Endothelial cell of umbilical vein (primary cell): ENCODE measurements at regions not wholly inside any gene's neighbourhood (a gene's known extent, or its start where the extent isn't known, plus 50 kb on each side); places are given as distances from the start of the nearest gene placed in this dataset.

Source experiments
- BruUV-seq: library from RNA; stranded (reverse); fragments of 400-500 nt; replicated peaks from 2 replicates; lab custom pipeline; 2021; lab: Mats Ljungman, UMichigan
- CTCF ChIA-PET: fragments of 300-600, 350-600 bp; sonication (Branson Sonifier 250); formaldehyde crosslinking; loops from one replicate; lab custom pipeline; 2021; ENCODE audit warnings: antibody characterized with exemption, inconsistent platforms; lab: Charles Lee
- POLR2A ChIA-PET: fragments of 300-600, 350-600 bp; sonication (Branson Sonifier 250); formaldehyde crosslinking; loops from one replicate; lab custom pipeline; 2021; ENCODE audit warnings: antibody characterized with exemption, inconsistent platforms; lab: Charles Lee
- DNase-seq: peaks from one replicate; pipeline ENCODE4 v3.0.0-alpha.2; 2011; ENCODE audit warnings: low read depth, low spot score
- FAIRE-seq: peaks from 2 replicates; lab custom pipeline; 2011; peaks lifted over from hg19 to GRCh38; lab: Jason Lieb, UNC
- H2AFZ ChIP-seq: 2 replicates; pipeline ENCODE4 v1.6.0; 2012; ENCODE audit warnings: low read depth, low read length, control low read depth, inconsistent platforms
- H3K27ac ChIP-seq: 2 replicates; pipeline ENCODE4 v1.5.1; 2011; ENCODE audit warnings: low read depth, mild to moderate bottlenecking, control low read depth, low read length, moderate library complexity; ENCODE audit not compliant: insufficient read depth
- H3K27me3 ChIP-seq, 2 experiments: 2 replicates each; pipeline versions ENCODE4 v1.6.0 to v1.6.1; 2011; ENCODE audit warnings: low read length in 2 of 2, mixed read lengths in 1 of 2; ENCODE audit not compliant: control insufficient read depth in 2 of 2, insufficient read depth in 2 of 2
- H3K36me3 ChIP-seq, 2 experiments: 2 replicates in 1 of 2; 3 replicates in 1 of 2; pipeline ENCODE4 v1.5.1; 2011; ENCODE audit warnings: low read length in 2 of 2, mild to moderate bottlenecking in 1 of 2, moderate library complexity in 1 of 2; ENCODE audit not compliant: control insufficient read depth in 2 of 2, insufficient read depth in 2 of 2; ENCODE audit errors: extremely low read depth in 1 of 2
- H3K4me1 ChIP-seq: 3 replicates; pipeline ENCODE4 v1.5.1; 2011; ENCODE audit warnings: mild to moderate bottlenecking, low read length; ENCODE audit not compliant: control insufficient read depth, insufficient read depth; ENCODE audit errors: extremely low read depth
- H3K4me2 ChIP-seq: 2 replicates; pipeline ENCODE4 v1.6.1; 2011; ENCODE audit warnings: low read length, control low read depth, mixed read lengths; ENCODE audit not compliant: insufficient read depth
- H3K4me3 ChIP-seq, 3 experiments: fragments of 200-600 bp in 1 of 3; sonication (generic), shearing (Covaris generic) in 1 of 3; replicated peaks in 1 of 3; 2 replicates each; pipeline ENCODE4 v1.5.1; 2011 to 2016; ENCODE audit warnings: control low read depth in 3 of 3, low read length in 3 of 3, mild to moderate bottlenecking in 2 of 3, inconsistent platforms in 1 of 3, low read depth in 1 of 3, moderate library complexity in 1 of 3; ENCODE audit not compliant: insufficient read depth in 1 of 3
- H3K79me2 ChIP-seq: 2 replicates; pipeline ENCODE4 v1.6.0; 2012; ENCODE audit warnings: low read length, inconsistent platforms; ENCODE audit not compliant: control insufficient read depth, insufficient read depth
- H3K9ac ChIP-seq: replicated peaks from 2 replicates; pipeline ENCODE3; 2011; ENCODE audit warnings: low read length, control low read depth; ENCODE audit not compliant: insufficient read depth; ENCODE audit errors: extremely low read depth
- H3K9me1 ChIP-seq: replicated peaks from 3 replicates; pipeline ENCODE4 v1.6.0; 2011; ENCODE audit warnings: mild to moderate bottlenecking, low read length; ENCODE audit not compliant: control insufficient read depth, insufficient read depth; ENCODE audit errors: extremely low read depth
- H3K9me3 ChIP-seq: replicated peaks from 2 replicates; pipeline ENCODE4 v1.5.1; 2012; ENCODE audit warnings: low read length, inconsistent platforms; ENCODE audit not compliant: control insufficient read depth, insufficient read depth
- H4K20me1 ChIP-seq: replicated peaks from 2 replicates; pipeline ENCODE3; 2011; ENCODE audit warnings: mild to moderate bottlenecking, low read length; ENCODE audit not compliant: control insufficient read depth, insufficient read depth; ENCODE audit errors: extremely low read depth
- EZH2 ChIP-seq: IDR thresholded peaks from 2 replicates; pipeline ENCODE4 v1.6.1; 2012; ENCODE audit warnings: borderline replicate concordance, low read depth, mild to moderate bottlenecking, moderate library complexity, low read length, inconsistent platforms; ENCODE audit not compliant: severe bottlenecking
- FOS ChIP-seq: IDR thresholded peaks from 2 replicates; pipeline ENCODE4 v1.6.1; 2011; ENCODE audit warnings: mild to moderate bottlenecking, low read length, moderate library complexity, borderline replicate concordance; ENCODE audit not compliant: insufficient read depth
- JUN ChIP-seq: IDR thresholded peaks from 2 replicates; pipeline ENCODE4 v1.6.1; 2011; ENCODE audit warnings: borderline replicate concordance, low read depth; ENCODE audit not compliant: insufficient read length, insufficient read depth
- MYC ChIP-seq: IDR thresholded peaks from one replicate; pipeline ENCODE4 v1.6.1; 2011; ENCODE audit warnings: mild to moderate bottlenecking, low read depth, low read length
- POLR2A ChIP-seq: IDR thresholded peaks from 2 replicates; pipeline ENCODE4 v1.6.1; 2012; ENCODE audit warnings: low read depth, mild to moderate bottlenecking, control low read depth, low read length
- POLR2AphosphoS5 ChIP-seq: IDR thresholded peaks from 2 replicates; pipeline ENCODE4 v1.6.1; 2012; ENCODE audit warnings: low read depth, mild to moderate bottlenecking, control low read depth, low read length, moderate library complexity; ENCODE audit not compliant: insufficient read depth
- dilution Hi-C: fragments of 300-500 bp; cut with MboI; formaldehyde crosslinking; loops from one replicate; pipeline ENCODE4 v1.15.0; 2019; ENCODE audit warnings: low sequenced_read_pairs; ENCODE audit not compliant: extremely low pct_ligation_motif_present
- intact Hi-C: fragments of 100-400 bp; cut with micrococcal nuclease; formaldehyde crosslinking; loops from one replicate; pipeline ENCODE4 v1.10.0; 2022
- TF ChIP-seq, protein P1 (sequence below), 2 donors: IDR thresholded peaks; 1 replicate in 1 of 2; 2 replicates in 1 of 2; pipeline ENCODE4 v1.5.1; 2011; ENCODE audit warnings: low read length in 2 of 2, mild to moderate bottlenecking in 2 of 2, moderate library complexity in 2 of 2, control low read depth in 1 of 2, inconsistent platforms in 1 of 2, low read depth in 1 of 2; ENCODE audit not compliant: insufficient read depth in 1 of 2; ENCODE audit errors: extremely low read depth in 1 of 2
- TF ChIP-seq, protein P2 (sequence below): IDR thresholded peaks from 2 replicates; pipeline ENCODE4 v1.6.1; 2011; ENCODE audit not compliant: insufficient read depth, insufficient read length

DNA sequence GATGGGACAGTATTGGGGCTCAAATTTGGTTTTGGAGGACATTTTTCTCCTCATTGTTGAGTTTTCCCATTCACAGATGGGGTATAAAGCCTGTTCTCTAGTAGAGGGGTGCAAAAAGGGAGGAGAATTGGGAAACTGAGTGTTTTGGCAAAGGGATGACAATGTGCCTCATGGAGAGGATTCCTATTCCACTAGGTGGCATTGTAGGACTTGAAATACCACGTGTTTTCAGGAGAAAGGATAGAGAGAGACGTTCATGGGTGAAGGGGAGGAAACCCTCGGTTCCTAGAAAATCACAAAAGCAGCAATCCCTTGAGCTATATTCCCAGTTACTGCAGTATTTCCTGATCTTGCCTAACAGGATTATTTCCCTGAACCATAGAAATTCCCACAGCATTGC is 113.7 kb upstream of the SRD5A2 start:
- no peak for TF ChIP-seq POLR2A
- TF ChIP-seq POLR2AphosphoS5: no peak
- no peak for TF ChIP-seq FOS
- TF ChIP-seq EZH2: no peak
- TF ChIP-seq MYC: no peak
- TF ChIP-seq JUN: no peak
- TF ChIP-seq, protein P1, sequence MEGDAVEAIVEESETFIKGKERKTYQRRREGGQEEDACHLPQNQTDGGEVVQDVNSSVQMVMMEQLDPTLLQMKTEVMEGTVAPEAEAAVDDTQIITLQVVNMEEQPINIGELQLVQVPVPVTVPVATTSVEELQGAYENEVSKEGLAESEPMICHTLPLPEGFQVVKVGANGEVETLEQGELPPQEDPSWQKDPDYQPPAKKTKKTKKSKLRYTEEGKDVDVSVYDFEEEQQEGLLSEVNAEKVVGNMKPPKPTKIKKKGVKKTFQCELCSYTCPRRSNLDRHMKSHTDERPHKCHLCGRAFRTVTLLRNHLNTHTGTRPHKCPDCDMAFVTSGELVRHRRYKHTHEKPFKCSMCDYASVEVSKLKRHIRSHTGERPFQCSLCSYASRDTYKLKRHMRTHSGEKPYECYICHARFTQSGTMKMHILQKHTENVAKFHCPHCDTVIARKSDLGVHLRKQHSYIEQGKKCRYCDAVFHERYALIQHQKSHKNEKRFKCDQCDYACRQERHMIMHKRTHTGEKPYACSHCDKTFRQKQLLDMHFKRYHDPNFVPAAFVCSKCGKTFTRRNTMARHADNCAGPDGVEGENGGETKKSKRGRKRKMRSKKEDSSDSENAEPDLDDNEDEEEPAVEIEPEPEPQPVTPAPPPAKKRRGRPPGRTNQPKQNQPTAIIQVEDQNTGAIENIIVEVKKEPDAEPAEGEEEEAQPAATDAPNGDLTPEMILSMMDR (IDR thresholded peaks at IDR 0.05; ENCODE audit: extremely low read depth in 1 of 2, insufficient read depth in 1 of 2, low read depth in 1 of 2, low read length in 2 of 2): peak in 1 of 2 donors; percentile 6
- TF ChIP-seq, protein P2, sequence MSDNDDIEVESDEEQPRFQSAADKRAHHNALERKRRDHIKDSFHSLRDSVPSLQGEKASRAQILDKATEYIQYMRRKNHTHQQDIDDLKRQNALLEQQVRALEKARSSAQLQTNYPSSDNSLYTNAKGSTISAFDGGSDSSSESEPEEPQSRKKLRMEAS: no peak
- FAIRE-seq: no peak
- no peak overlapping the region for H3K4me2 ChIP-seq
- H3K4me1 ChIP-seq: no peaks in the 10 kb centered on the region
- intact Hi-C loops: no loop called here
- no peak overlapping the region for H2AFZ ChIP-seq
- no peak for DNase-seq
- no peaks in the 10 kb centered on the region for H4K20me1 ChIP-seq
- no TSS peak for BruUV-seq
- peaks cover 4% of the 10 kb centered on the region for H3K9me3 ChIP-seq
- H3K4me3 ChIP-seq: no peak overlapping the region
- H3K9me1 ChIP-seq: no peaks in the 10 kb centered on the region
- CTCF ChIA-PET: no interaction called here
- H3K27ac ChIP-seq: no peak overlapping the region
- dilution Hi-C loops: no loop called here
- H3K27me3 ChIP-seq: no peaks in the 10 kb centered on the region
- no peak overlapping the region for H3K9ac ChIP-seq
- POLR2A ChIA-PET: no interaction called here
- no peaks in the 10 kb centered on the region for H3K79me2 ChIP-seq
- no peaks in the 10 kb centered on the region for H3K36me3 ChIP-seq
